ENCODE measurements at regions not wholly inside any gene's neighbourhood (a gene's known extent, or its start where the extent isn't known, plus 50 kb on each side); places are given as distances from the start of the nearest gene placed in this dataset.

DNA sequence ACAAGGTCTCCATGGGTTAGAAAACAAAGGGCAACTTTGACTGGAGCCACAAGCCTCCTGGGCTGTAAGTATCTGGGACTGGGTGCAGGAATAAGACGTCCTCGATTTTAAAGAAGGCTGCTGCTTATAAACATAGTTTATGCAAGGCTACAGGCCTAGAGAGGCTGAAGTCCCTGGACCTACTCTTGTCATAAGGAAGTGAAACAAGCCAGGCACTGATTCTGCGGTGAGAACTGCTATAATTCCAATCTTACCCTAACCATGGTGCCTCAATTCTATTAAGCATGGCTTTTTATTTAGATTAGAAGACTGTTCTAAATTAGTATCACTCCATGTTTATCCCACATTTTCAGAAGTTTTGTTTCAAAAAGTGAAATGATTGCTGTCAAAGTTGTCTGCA lies 777.6 kb downstream of the PLOD2 start:
- H3K9ac ChIP-seq (ENCODE audit: insufficient read depth, low read length) = no peak overlapping the region
- H3K36me3 ChIP-seq (ENCODE audit: control insufficient read depth, insufficient read depth, low read length) = no peaks in the 10 kb centered on the region
- no peaks in the 10 kb centered on the region for H3K79me2 ChIP-seq (ENCODE audit: control insufficient read depth, insufficient read depth, low read length)
- no peak for DNase-seq (ENCODE audit: low read depth in 2 of 2)
- no peaks in the 10 kb centered on the region for H4K20me1 ChIP-seq (ENCODE audit: control insufficient read depth, extremely low read depth, insufficient read depth, low read length)
- H3K4me2 ChIP-seq (ENCODE audit: extremely low read depth, insufficient read depth, low read length) = no peak overlapping the region
- no peaks in the 10 kb centered on the region for H3K9me3 ChIP-seq (ENCODE audit: control insufficient read depth, insufficient read depth, low read depth, low read length)
- H3K4me3 ChIP-seq (replicated peaks in 1 of 4; ENCODE audit: control extremely low read depth in 1 of 4, insufficient read depth in 1 of 4, low read depth in 3 of 4, low read length in 4 of 4) = no peak overlapping the region
- no peaks in the 10 kb centered on the region for H3K4me1 ChIP-seq (ENCODE audit: control insufficient read depth, extremely low read depth, insufficient read depth, low read length)
- no peak for TF ChIP-seq EZH2 (IDR thresholded peaks at IDR 0.05; ENCODE audit: low read length, missing control alignments)
- H3K27me3 ChIP-seq (ENCODE audit: control insufficient read depth, insufficient read depth, low read length) = no peaks in the 10 kb centered on the region
- H3K27ac ChIP-seq (ENCODE audit: insufficient read depth, low read length) = no peak overlapping the region
- H2AFZ ChIP-seq (ENCODE audit: low read length) = no peak overlapping the region

DNA sequence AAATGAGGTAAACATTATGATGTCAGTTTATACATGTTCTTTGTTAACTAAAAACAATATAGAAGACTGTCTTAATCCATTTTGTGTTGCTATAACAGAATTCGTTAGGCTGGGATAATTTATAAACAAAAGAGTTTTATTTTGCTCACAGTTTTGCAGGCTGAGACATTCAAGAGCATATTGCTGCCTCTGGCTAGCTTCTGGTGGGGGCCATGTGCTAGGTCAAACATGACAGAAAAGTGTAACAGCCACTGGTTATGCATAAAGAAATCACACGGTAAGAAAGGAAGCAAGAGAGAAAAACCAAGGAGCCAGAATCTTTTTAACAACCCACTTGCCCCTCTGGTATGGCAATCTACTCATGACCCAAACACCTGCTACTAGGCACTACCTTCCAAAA lies 776.7 kb downstream of the PLOD2 start:
- no peaks in the 10 kb centered on the region for H3K27me3 ChIP-seq (ENCODE audit: control insufficient read depth, insufficient read depth, low read length)
- no peak overlapping the region for H3K27ac ChIP-seq (ENCODE audit: insufficient read depth, low read length)
- no peak overlapping the region for H3K4me3 ChIP-seq (replicated peaks in 1 of 4; ENCODE audit: control extremely low read depth in 1 of 4, insufficient read depth in 1 of 4, low read depth in 3 of 4, low read length in 4 of 4)
- no peaks in the 10 kb centered on the region for H3K9me3 ChIP-seq (ENCODE audit: control insufficient read depth, insufficient read depth, low read depth, low read length)
- no peaks in the 10 kb centered on the region for H4K20me1 ChIP-seq (ENCODE audit: control insufficient read depth, extremely low read depth, insufficient read depth, low read length)
- H2AFZ ChIP-seq (ENCODE audit: low read length) = no peak overlapping the region
- H3K36me3 ChIP-seq (ENCODE audit: control insufficient read depth, insufficient read depth, low read length) = no peaks in the 10 kb centered on the region
- no peak overlapping the region for H3K4me2 ChIP-seq (ENCODE audit: extremely low read depth, insufficient read depth, low read length)
- DNase-seq (ENCODE audit: low read depth in 2 of 2) = no peak
- no peaks in the 10 kb centered on the region for H3K79me2 ChIP-seq (ENCODE audit: control insufficient read depth, insufficient read depth, low read length)
- TF ChIP-seq EZH2 (IDR thresholded peaks at IDR 0.05; ENCODE audit: low read length, missing control alignments) = no peak
- TF ChIP-seq, protein P1, sequence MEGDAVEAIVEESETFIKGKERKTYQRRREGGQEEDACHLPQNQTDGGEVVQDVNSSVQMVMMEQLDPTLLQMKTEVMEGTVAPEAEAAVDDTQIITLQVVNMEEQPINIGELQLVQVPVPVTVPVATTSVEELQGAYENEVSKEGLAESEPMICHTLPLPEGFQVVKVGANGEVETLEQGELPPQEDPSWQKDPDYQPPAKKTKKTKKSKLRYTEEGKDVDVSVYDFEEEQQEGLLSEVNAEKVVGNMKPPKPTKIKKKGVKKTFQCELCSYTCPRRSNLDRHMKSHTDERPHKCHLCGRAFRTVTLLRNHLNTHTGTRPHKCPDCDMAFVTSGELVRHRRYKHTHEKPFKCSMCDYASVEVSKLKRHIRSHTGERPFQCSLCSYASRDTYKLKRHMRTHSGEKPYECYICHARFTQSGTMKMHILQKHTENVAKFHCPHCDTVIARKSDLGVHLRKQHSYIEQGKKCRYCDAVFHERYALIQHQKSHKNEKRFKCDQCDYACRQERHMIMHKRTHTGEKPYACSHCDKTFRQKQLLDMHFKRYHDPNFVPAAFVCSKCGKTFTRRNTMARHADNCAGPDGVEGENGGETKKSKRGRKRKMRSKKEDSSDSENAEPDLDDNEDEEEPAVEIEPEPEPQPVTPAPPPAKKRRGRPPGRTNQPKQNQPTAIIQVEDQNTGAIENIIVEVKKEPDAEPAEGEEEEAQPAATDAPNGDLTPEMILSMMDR (conservative IDR thresholded peaks at IDR 0.05 in 1 of 2, IDR thresholded peaks at IDR 0.05 in 1 of 2; ENCODE audit: low read depth in 1 of 2, low read length in 2 of 2) = no peak
- no peaks in the 10 kb centered on the region for H3K4me1 ChIP-seq (ENCODE audit: control insufficient read depth, extremely low read depth, insufficient read depth, low read length)
- H3K9ac ChIP-seq (ENCODE audit: insufficient read depth, low read length) = no peak overlapping the region

DNA sequence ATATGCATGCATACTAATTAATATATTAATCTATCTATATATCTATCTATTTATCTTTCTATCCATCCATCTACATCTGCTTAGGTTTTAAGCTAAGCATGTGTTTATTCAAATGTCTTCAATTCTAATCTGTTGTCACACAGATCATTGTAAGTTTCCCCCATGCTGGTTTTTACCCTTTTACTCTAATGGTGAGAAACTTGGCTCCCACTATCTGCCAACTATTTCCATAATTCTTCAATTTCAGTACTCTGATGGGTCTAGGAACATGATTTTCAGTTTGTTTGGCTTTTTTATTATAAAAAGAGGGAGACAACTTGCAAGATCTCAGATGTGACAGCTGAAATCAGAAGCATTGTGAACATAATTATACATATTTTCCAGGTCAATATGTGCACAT lies 773.8 kb downstream of the PLOD2 start:
- DNase-seq (ENCODE audit: low read depth in 2 of 2) = no peak
- no peak overlapping the region for H3K9ac ChIP-seq (ENCODE audit: insufficient read depth, low read length)
- no peak overlapping the region for H3K27ac ChIP-seq (ENCODE audit: insufficient read depth, low read length)
- H3K4me3 ChIP-seq (replicated peaks in 1 of 4; ENCODE audit: control extremely low read depth in 1 of 4, insufficient read depth in 1 of 4, low read depth in 3 of 4, low read length in 4 of 4) = no peak overlapping the region
- TF ChIP-seq, protein P1 (conservative IDR thresholded peaks at IDR 0.05 in 1 of 2, IDR thresholded peaks at IDR 0.05 in 1 of 2; ENCODE audit: low read depth in 1 of 2, low read length in 2 of 2) = no peak
- TF ChIP-seq EZH2 (IDR thresholded peaks at IDR 0.05; ENCODE audit: low read length, missing control alignments) = no peak
- no peaks in the 10 kb centered on the region for H3K36me3 ChIP-seq (ENCODE audit: control insufficient read depth, insufficient read depth, low read length)
- H2AFZ ChIP-seq (ENCODE audit: low read length) = no peak overlapping the region
- no peaks in the 10 kb centered on the region for H3K9me3 ChIP-seq (ENCODE audit: control insufficient read depth, insufficient read depth, low read depth, low read length)
- no peaks in the 10 kb centered on the region for H3K4me1 ChIP-seq (ENCODE audit: control insufficient read depth, extremely low read depth, insufficient read depth, low read length)
- H4K20me1 ChIP-seq (ENCODE audit: control insufficient read depth, extremely low read depth, insufficient read depth, low read length) = no peaks in the 10 kb centered on the region
- no peak overlapping the region for H3K4me2 ChIP-seq (ENCODE audit: extremely low read depth, insufficient read depth, low read length)
- H3K27me3 ChIP-seq (ENCODE audit: control insufficient read depth, insufficient read depth, low read length) = no peaks in the 10 kb centered on the region
- H3K79me2 ChIP-seq (ENCODE audit: control insufficient read depth, insufficient read depth, low read length) = no peaks in the 10 kb centered on the region
